Inflammatory macrophage treated with lipopolysaccharide for 4 hours (primary cell): ENCODE measurements at regions not wholly inside any gene's neighbourhood (a gene's known extent, or its start where the extent isn't known, plus 50 kb on each side); places are given as distances from the start of the nearest gene placed in this dataset.
A peak's percentile ranks its signal among the peaks of the same experiment; 100 is the strongest.
"Not testable (repeated sequence)": the region's sequence is repeated elsewhere in the genome, so short reads cannot be mapped to it uniquely, and the experiment has no call there.

Experiments used
- DNase-seq: peaks from one replicate; pipeline ENCODE4 v3.0.0-alpha.2; 2020

- no peak for DNase-seq
Measured at GRCh38 chr13:103883698-103884097, 817.5 kb upstream of the SLC10A2 start.

GRCh38 chr13:103883164-103883563 is 816.9 kb upstream of the SLC10A2 start:
- DNase-seq: peak; percentile 0

- not testable (repeated sequence) for DNase-seq
Measured at GRCh38 chr13:103880146-103880545, 813.9 kb upstream of the SLC10A2 start.

GRCh38 chr13:103878891-103879605 is 812.8 kb upstream of the SLC10A2 start:
- DNase-seq: no peak

GRCh38 chr13:103876571-103876970 is 810.4 kb upstream of the SLC10A2 start:
- no peak for DNase-seq

GRCh38 chr13:103873725-103874124 is 807.5 kb upstream of the SLC10A2 start:
- no peak for DNase-seq

GRCh38 chr13:103866048-103866447 is 799.8 kb upstream of the SLC10A2 start:
- DNase-seq: no peak

GRCh38 chr13:103862525-103862924 is 796.3 kb upstream of the SLC10A2 start:
- DNase-seq: no peak

DNA sequence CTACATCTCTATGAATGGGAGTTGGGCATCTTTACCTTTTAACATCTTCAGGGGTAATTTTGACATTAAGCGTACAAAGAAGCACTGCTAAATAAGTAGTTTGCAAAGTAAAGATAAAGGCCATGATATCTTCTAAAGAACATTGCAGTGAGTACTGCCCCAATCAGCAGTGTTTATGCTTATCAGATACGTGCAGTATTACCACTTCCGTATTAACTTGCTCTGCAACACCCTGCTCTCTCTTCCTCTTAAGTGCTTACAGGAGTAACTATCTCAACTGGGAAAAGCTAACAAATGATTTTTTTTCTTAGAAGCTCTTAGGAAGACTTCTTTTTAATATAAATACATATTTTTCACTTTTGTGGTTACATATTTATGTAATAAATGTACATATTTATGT is 793.7 kb upstream of the SLC10A2 start:
- DNase-seq: no peak

- DNase-seq: no peak
Measured at GRCh38 chr13:103852036-103852435, 785.8 kb upstream of the SLC10A2 start.

DNA sequence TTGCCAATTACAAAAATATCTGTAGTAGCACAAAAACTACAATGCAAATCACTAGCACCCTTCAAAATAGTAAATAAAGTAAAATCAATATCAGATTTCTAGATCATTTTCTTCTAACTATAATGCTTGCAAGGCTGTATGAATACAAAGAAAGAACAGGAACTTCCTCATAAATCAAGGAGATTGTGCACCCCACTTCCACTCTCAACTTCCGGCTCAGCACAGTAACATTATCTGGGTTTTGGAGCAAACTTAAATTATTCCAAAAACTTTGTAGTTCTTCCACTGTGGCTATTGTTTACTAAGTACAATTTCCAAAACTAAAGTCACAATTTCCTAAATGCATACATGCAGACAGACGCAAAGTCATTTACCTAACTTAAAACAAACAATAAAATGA is 778.3 kb upstream of the SLC10A2 start:
- no peak for DNase-seq

DNA sequence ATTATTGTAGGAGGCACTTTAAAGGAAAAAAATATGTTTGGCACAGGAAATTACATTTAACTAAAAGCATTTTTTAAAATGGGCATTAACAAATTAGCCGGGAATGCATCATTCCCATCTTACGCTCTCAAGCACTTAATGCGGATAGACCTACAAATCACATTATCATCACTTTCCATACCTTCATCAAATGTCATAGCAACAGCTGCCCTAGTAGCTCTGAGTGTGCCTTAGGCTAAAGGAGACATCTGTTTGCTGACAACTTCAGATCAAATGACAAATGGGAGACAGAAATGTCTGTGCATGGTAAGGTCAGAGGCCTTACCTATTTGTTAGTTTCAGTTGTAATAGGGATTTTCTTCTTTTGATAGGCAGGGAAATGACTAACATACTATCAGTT is 773.2 kb upstream of the SLC10A2 start:
- no peak for DNase-seq

- no peak for DNase-seq
Measured at GRCh38 chr13:103835052-103835451, 768.8 kb upstream of the SLC10A2 start.

DNA sequence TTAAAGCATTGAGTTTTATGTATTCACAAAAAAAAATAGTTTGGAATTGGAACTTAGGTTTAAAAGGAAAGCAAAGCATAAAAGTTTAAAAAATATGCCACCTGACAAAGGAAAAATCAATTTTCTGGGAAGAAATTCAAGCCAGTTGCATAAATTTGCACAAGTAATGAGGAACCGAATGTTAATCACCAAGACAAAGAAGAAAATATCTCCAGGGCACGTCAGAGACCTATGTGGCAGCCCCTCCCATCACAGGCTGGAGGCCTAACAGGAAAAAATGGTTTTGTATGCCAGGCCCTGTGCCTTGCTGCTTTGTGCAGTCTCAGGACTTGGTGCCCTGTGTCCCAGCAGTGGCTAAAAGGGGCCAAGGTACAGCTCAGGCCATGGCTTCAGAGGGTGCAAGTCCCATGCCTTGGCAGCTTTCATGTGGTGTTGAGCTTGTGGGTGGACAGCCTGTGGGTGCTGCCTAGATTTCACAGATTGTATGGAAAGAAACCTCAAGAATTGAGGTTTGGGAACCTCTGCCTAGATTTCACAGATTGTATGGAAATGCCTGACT is 767.2 kb upstream of the SLC10A2 start:
- DNase-seq: no peak

DNA sequence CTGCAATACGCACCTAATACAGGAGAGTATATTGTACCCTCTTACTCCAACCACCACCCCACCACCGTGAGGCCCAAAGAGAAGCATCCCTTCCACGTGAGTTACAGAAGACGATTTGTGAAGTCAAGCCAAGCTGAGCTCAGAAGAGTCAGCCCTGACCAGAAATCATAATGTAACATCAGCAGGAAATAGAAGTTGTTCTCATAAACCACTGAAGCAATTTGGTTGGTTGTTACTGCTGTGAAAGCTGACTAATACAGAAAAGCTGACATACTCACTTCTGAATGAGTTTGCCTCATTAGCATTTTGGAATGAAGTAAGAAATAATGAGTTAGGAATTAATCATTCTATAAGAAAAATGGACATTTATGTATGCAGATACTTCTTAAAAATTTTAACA is 749.4 kb upstream of the SLC10A2 start:
- DNase-seq: no peak

DNA sequence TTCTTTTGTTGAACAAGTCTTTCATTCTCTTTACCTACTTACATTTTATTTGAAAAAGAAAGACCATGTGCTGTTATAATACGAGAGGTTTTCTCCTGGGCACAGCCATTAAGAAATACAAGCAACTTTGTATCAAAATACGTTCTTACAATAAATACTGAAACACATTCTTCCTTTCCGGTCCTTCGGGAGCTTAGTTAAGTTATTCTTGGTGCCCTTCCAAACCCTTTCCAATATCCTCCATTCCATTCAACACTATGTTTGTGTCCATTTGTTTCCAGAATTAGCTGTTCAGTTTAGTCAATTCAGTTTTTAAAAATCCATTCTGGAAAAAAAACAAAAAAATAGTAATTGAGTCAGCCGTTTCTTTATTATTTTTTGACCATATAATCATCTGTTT is 746.8 kb upstream of the SLC10A2 start:
- no peak for DNase-seq

DNA sequence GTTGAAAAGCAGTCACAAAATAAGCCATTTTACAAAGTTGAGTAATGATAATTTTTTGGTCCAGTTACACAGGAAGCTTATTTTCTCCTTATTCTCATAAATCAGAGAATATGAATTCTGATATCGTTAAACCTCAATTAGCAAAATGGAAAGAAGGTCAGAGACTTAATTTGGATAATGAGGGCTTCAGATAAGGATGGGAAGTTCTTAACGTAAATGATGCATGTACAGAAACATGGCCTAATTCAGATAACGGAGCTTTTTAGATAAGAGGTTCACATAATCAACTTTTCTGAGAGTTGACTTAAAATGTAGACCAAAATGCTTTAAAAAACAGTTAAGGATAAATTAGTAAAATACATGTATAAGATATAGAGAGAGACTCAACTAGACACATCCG is 746.3 kb upstream of the SLC10A2 start:
- DNase-seq: no peak

- no peak for DNase-seq
Measured at GRCh38 chr13:103810026-103810425, 743.8 kb upstream of the SLC10A2 start.

GRCh38 chr13:103805771-103806170 is 739.6 kb upstream of the SLC10A2 start:
- DNase-seq: no peak

DNA sequence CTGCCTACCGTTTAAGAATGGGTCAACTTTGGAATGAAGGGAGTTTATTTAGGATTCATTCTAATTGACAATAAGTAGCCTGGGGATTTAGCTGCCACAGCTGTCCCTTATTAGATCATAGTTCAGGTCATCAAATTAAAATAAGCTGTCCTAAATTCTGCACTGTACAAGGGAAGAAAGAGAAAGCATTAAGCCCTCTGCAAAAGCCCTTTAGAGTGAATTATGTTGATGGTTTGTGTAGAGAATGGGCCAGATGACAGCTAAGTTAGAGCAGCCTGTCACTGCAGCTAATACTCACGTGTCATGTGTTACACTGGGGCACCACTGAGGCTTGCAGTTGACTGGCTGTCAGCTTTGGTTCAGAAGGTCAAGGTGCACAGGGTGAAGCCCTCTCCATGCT is 737.1 kb upstream of the SLC10A2 start:
- no peak for DNase-seq

- DNase-seq: no peak
Measured at GRCh38 chr13:103799028-103799427, 732.8 kb upstream of the SLC10A2 start.

GRCh38 chr13:103795892-103796478 is 729.8 kb upstream of the SLC10A2 start:
- DNase-seq: no peak

DNA sequence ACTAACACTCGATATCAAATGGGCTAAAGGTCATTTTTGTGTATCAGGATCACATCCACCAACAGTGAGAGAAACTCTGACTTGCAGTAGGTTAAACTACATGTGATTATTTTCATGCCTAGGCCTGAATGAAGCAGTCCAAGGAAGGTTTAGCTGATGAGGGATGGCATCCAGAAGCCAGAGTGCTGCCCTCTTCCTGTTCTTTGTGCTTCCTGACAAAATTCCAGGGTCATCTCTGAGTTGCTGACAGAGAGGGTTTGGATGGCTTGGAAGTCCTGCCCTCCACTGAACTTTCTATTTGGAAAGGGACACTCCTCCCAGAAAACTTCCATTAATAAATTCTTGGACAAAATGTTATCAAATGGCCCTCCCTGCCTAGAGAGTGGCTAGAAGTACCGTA is 728.3 kb upstream of the SLC10A2 start:
- DNase-seq: no peak

- no peak for DNase-seq
Measured at GRCh38 chr13:103788061-103788652, 721.9 kb upstream of the SLC10A2 start.
